AG09319 (cell line): ENCODE measurements at regions not wholly inside any gene's neighbourhood (a gene's known extent, or its start where the extent isn't known, plus 50 kb on each side); places are given as distances from the start of the nearest gene placed in this dataset.

ENCODE experiments used
- DNase-seq: peaks from one replicate; pipeline ENCODE4 v3.0.0-alpha.2; 2010; ENCODE audit warnings: low read depth; ENCODE audit errors: extremely low read depth
- CTCF ChIP-seq: IDR thresholded peaks from 2 replicates; pipeline ENCODE4 v1.5.1; 2011; ENCODE audit warnings: low read depth, mild to moderate bottlenecking, inconsistent platforms, low read length, moderate library complexity

- TF ChIP-seq CTCF: no peak
- DNase-seq: no peak
Measured at GRCh38 chr1:25020851-25021590, 90.9 kb upstream of the RUNX3 start.

GRCh38 chr1:25020173-25020845 lies 90.2 kb upstream of the RUNX3 start:
- no peak for TF ChIP-seq CTCF
- DNase-seq: no peak

- no peak for TF ChIP-seq CTCF
Measured at GRCh38 chr1:25019337-25020172, 89.5 kb upstream of the RUNX3 start.

GRCh38 chr1:25018943-25019336 lies 88.9 kb upstream of the RUNX3 start:
- no peak for DNase-seq
- no peak for TF ChIP-seq CTCF

More at GRCh38 chr1:25019337-25020172, 89.5 kb upstream of the RUNX3 start:
- DNase-seq: no peak

- TF ChIP-seq CTCF: no peak
- DNase-seq: no peak
Measured at GRCh38 chr1:25018110-25018735, 88.1 kb upstream of the RUNX3 start.

- DNase-seq: no peak
- TF ChIP-seq CTCF: no peak
Measured at GRCh38 chr1:25017436-25018109, 87.5 kb upstream of the RUNX3 start.
